ENCODE measurements at regions not wholly inside any gene's neighbourhood (a gene's known extent, or its start where the extent isn't known, plus 50 kb on each side); places are given as distances from the start of the nearest gene placed in this dataset.
A peak's percentile ranks its signal among the peaks of the same experiment; 100 is the strongest.

DNA sequence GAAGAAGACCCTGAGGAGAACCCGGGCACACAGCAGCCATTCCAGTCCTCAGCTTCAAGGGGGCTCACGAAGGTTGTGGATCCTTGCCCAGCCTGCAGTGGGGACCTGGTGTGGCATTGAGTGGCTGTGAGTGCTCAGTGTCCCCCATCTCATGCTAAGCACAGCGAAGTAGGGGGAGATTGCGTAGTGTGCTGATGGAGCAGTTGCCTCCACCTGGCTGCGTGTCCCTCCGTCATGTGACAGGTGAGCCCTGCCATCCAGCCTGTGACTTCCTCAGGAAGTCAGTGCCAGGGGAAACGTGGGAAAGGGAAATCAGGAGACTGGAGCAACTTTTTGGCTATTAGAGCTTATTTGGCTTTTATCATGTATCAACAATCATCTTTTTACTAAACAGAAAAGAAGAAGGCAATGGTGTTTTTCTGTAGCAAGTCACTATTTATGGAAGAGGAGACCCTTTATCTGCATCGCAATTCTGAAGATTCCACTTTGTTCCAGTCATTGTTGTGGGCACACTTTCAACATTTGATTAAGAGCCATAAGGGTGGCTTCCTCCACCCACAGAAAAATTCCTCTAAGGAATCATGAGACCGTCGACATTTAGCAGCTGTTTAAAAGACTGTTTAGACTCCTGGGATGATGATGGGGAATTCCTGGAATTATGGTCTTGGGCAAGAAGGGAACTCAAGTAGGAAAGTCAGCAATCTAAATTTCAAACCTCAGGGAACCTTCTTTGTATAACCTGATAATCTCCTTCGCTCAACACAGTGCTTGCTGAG is 126.8 kb upstream of the SPATA13 start:
- no peak for TF ChIP-seq POLR2A (IDR thresholded peaks at IDR 0.05)
- peak in 1 of 3 donors; percentile 45 for TF ChIP-seq POLR2AphosphoS5 (IDR thresholded peaks at IDR 0.05)
- no peaks in the 10 kb centered on the region for H3K9me3 ChIP-seq
- WGBS, 5 donors: 49 to 59% (median 55%) methylated on average over 10 to 11 of the region's 11 CpGs
- peaks cover 42 to 63% (median 56%) of the 10 kb centered on the region in 4 donors for H3K4me1 ChIP-seq
- peak in 1 of 2 donors; percentile 48 for DNase-seq
- H3K27ac ChIP-seq: peak overlapping the region; percentile 37 to 82 (median 73)
- no peaks in the 10 kb centered on the region for H3K36me3 ChIP-seq
- H3K27me3 ChIP-seq: no peaks in the 10 kb centered on the region
- intact Hi-C loops (cut with DNase I; ENCODE audit: low total_unique reads): no loop called here
- no peak overlapping the region for H3K4me3 ChIP-seq

DNA sequence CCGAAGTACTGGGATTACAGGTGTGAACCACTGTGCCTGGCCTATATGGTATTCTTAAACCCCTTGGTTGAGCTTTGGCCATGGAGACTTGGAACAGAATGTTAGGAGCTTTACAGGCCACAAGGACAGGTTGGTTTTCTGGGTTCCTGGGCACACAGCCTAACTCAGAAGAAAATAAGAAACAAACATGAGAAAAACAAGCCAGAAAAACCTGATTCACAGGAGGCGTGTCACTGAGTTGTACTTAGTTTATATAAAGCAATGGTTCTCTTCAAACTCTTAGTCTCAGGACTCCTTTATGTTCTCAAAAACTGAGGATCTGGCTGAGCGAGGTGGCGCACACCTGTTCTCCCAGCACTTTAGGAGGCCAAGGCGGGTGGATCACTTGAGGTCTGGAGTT is 125.1 kb upstream of the SPATA13 start:
- WGBS, 5 donors: 49 to 76% (median 56%) methylated on average over 5 of the region's 5 CpGs
- H3K4me1 ChIP-seq: peaks cover 47 to 70% (median 62%) of the 10 kb centered on the region in 4 donors

DNA sequence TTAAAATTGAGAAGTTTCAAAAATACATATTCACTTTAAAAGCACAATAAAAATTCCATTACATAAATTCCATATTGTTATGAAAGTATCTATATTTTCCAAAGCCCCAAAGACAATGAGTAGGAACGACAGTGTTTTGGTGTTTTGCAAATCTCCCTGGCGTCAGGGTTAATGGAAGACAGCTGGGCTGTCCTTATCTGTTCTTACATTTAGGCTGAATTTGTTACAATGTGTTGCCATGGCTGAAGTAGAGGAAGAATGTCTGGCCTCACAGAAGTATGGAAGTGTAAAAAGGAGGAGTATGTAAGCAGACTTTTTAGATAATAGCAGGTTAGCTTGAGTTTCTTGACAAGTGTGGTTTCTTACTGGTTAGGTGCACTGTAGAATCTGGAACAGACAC is 124.4 kb upstream of the SPATA13 start:
- TF ChIP-seq POLR2AphosphoS5 (IDR thresholded peaks at IDR 0.05): no peak
- TF ChIP-seq, protein P1, sequence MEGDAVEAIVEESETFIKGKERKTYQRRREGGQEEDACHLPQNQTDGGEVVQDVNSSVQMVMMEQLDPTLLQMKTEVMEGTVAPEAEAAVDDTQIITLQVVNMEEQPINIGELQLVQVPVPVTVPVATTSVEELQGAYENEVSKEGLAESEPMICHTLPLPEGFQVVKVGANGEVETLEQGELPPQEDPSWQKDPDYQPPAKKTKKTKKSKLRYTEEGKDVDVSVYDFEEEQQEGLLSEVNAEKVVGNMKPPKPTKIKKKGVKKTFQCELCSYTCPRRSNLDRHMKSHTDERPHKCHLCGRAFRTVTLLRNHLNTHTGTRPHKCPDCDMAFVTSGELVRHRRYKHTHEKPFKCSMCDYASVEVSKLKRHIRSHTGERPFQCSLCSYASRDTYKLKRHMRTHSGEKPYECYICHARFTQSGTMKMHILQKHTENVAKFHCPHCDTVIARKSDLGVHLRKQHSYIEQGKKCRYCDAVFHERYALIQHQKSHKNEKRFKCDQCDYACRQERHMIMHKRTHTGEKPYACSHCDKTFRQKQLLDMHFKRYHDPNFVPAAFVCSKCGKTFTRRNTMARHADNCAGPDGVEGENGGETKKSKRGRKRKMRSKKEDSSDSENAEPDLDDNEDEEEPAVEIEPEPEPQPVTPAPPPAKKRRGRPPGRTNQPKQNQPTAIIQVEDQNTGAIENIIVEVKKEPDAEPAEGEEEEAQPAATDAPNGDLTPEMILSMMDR (IDR thresholded peaks at IDR 0.05): no peak
- TF ChIP-seq EP300 (IDR thresholded peaks at IDR 0.05): no peak
- TF ChIP-seq POLR2A (IDR thresholded peaks at IDR 0.05): no peak
- WGBS, 5 donors: 59 to 73% (median 68%) methylated on average over 2 of the region's 2 CpGs
- Histone ChIP-seq H3K4me1 (peaks cover 47 to 67% (median 63%) of the 10 kb centered on the region in 4 donors), H3K27me3 (no peaks in the 10 kb centered on the region), H3K9me3 (no peaks in the 10 kb centered on the region), H3K4me3 (no peak overlapping the region), H3K36me3 (no peaks in the 10 kb centered on the region), H3K27ac (no peak overlapping the region)
- intact Hi-C loops (cut with DNase I; ENCODE audit: low total_unique reads): no loop called here
- peak in 1 of 2 donors; percentile 72 for DNase-seq

More for the DNA sequence above, 125.1 kb upstream of the SPATA13 start:
- DNase-seq: peak in 1 of 2 donors; percentile 40
- TF ChIP-seq EP300 (IDR thresholded peaks at IDR 0.05) (no peak), POLR2A (IDR thresholded peaks at IDR 0.05) (no peak), POLR2AphosphoS5 (IDR thresholded peaks at IDR 0.05) (no peak)
- TF ChIP-seq, protein P1 (IDR thresholded peaks at IDR 0.05): no peak
- Histone ChIP-seq H3K4me3 (no peak overlapping the region), H3K27me3 (no peaks in the 10 kb centered on the region), H3K9me3 (no peaks in the 10 kb centered on the region), H3K27ac (peak overlapping the region in 4 of 5 donors; percentile 42 to 76 (median 62)), H3K36me3 (no peaks in the 10 kb centered on the region)
- intact Hi-C loops (cut with DNase I; ENCODE audit: low total_unique reads): no loop called here

DNA sequence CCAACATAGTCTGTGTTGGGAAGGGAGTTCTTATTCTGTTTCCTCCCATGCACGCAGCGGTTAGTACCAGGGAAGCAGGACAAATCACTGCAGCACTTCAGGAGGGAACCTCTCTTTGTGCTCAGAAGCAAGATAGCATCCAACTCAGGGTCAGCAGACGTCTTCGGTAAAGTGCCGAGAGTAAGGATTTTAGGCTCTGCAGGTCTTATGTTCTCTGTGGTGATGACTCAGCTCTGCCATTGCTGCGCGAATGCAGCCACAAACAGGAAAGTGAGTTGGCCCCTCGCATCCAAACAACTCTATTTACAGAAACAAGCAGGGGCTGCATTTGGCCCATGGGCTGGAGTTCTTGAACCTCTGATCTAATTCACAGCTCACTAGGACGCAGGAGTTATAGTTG is 122.1 kb upstream of the SPATA13 start:
- H3K4me3 ChIP-seq: no peak overlapping the region
- intact Hi-C loops (cut with DNase I; ENCODE audit: low total_unique reads): no loop called here
- H3K4me1 ChIP-seq: peaks cover 32 to 44% (median 41%) of the 10 kb centered on the region in 4 donors
- TF ChIP-seq, protein P1 (IDR thresholded peaks at IDR 0.05): no peak
- peak in 1 of 3 donors; percentile 11 for TF ChIP-seq POLR2AphosphoS5 (IDR thresholded peaks at IDR 0.05)
- no peaks in the 10 kb centered on the region for H3K9me3 ChIP-seq
- H3K27ac ChIP-seq: peak overlapping the region in 4 of 5 donors; percentile 33 to 38 (median 36)
- no peak for DNase-seq
- no peaks in the 10 kb centered on the region for H3K36me3 ChIP-seq
- H3K27me3 ChIP-seq: no peaks in the 10 kb centered on the region
- 51 to 62% (median 61%) methylated on average over 9 of the region's 9 CpGs for WGBS, 5 donors

DNA sequence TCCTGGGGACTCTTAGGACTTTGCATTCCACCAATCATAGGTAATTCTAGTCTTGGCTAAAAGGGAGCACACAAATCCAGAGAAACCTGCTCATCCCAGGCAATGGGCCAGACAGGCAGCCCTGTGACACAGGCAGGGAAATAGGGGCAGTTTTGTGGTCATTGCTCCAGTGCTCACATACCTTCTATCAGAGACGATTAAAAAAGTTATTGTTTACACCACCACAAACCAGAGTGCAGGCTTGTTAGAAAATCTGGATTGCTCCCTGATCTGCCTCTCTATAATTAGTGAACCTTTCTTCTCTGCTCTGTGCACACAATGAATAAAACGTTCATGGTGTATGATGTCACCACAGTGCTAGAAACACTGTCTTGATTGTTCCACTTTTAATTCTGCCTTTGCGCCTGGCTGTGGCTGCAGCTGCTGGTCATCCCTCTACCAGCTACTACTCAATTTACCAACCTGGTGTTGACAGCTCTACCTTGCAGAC is 121.6 kb upstream of the SPATA13 start:
- peak in 1 of 2 donors; percentile 59 for DNase-seq
- Histone ChIP-seq H3K4me3 (no peak overlapping the region), H3K27ac (peak overlapping the region in 4 of 5 donors; percentile 33 to 38 (median 36)), H3K27me3 (no peaks in the 10 kb centered on the region), H3K4me1 (peaks cover 27 to 39% (median 36%) of the 10 kb centered on the region in 4 donors), H3K9me3 (no peaks in the 10 kb centered on the region), H3K36me3 (no peaks in the 10 kb centered on the region)
- TF ChIP-seq EP300 (IDR thresholded peaks at IDR 0.05): no peak
- no peak for TF ChIP-seq POLR2AphosphoS5 (IDR thresholded peaks at IDR 0.05)
- TF ChIP-seq, protein P1 (IDR thresholded peaks at IDR 0.05): no peak
- no peak for TF ChIP-seq POLR2A (IDR thresholded peaks at IDR 0.05)
- intact Hi-C loops (cut with DNase I; ENCODE audit: low total_unique reads): no loop called here
- WGBS, 5 donors: 18 to 35% (median 23%) methylated on average over 3 of the region's 3 CpGs

Measured in stomach (tissue), 8 donors.